Activated CD8-positive, alpha-beta memory T cell treated with anti-CD3 and anti-CD28 coated beads for 24 hours (primary cell): ENCODE measurements at regions not wholly inside any gene's neighbourhood (a gene's known extent, or its start where the extent isn't known, plus 50 kb on each side); places are given as distances from the start of the nearest gene placed in this dataset.
"Not testable (repeated sequence)": the region's sequence is repeated elsewhere in the genome, so short reads cannot be mapped to it uniquely, and the experiment has no call there.

ENCODE experiments used
- DNase-seq: peaks from one replicate; pipeline ENCODE4 v3.0.0-alpha.2; 2020

GRCh38 chr10:37733822-37734221 lies 123.6 kb downstream of the ZNF248 start:
- DNase-seq: no peak

- no peak for DNase-seq
Measured at GRCh38 chr10:37732685-37733084, 124.7 kb downstream of the ZNF248 start.

- DNase-seq: peak; percentile 4
Measured at GRCh38 chr10:37728830-37729229, 128.6 kb downstream of the ZNF248 start.

- peak; percentile 19 for DNase-seq
Measured at GRCh38 chr10:37727491-37728352, 129.7 kb downstream of the ZNF248 start.

GRCh38 chr10:37721100-37721499 lies 136.3 kb downstream of the ZNF248 start:
- no peak for DNase-seq

- DNase-seq: not testable (repeated sequence)
Measured at GRCh38 chr10:37718060-37718459, 139.3 kb downstream of the ZNF248 start.

- DNase-seq: no peak
Measured at GRCh38 chr10:37713642-37714041, 143.8 kb downstream of the ZNF248 start.

- DNase-seq: no peak
Measured at GRCh38 chr10:37713132-37713501, 144.3 kb downstream of the ZNF248 start.

- no peak for DNase-seq
Measured at GRCh38 chr10:37712489-37713131, 144.8 kb downstream of the ZNF248 start.

- DNase-seq: no peak
Measured at GRCh38 chr10:37711617-37712488, 145.6 kb downstream of the ZNF248 start.

GRCh38 chr10:37710831-37711616 lies 146.4 kb downstream of the ZNF248 start:
- no peak for DNase-seq

- no peak for DNase-seq
Measured at GRCh38 chr10:37707829-37708578, 149.4 kb downstream of the ZNF248 start.

GRCh38 chr10:37704566-37704965 lies 152.8 kb downstream of the ZNF248 start:
- DNase-seq: no peak

- DNase-seq: no peak
Measured at GRCh38 chr10:37703833-37704382, 153.5 kb downstream of the ZNF248 start.

- peak; percentile 17 for DNase-seq
Measured at GRCh38 chr10:37703114-37703513, 154.3 kb downstream of the ZNF248 start.

- no peak for DNase-seq
Measured at GRCh38 chr10:37701781-37702493, 155.5 kb downstream of the ZNF248 start.

GRCh38 chr10:37700886-37701780 lies 156.3 kb downstream of the ZNF248 start:
- peak; percentile 30 for DNase-seq

GRCh38 chr10:37687581-37687980 lies 169.8 kb downstream of the ZNF248 start:
- DNase-seq: no peak
